HFF-Myc (cell line): ENCODE measurements at regions not wholly inside any gene's neighbourhood (a gene's known extent, or its start where the extent isn't known, plus 50 kb on each side); places are given as distances from the start of the nearest gene placed in this dataset.

Source experiments
- DNase-seq: peaks from one replicate; pipeline ENCODE4 v3.0.0-alpha.2; 2011; ENCODE audit warnings: low read depth; ENCODE audit errors: extremely low read depth
- H3K4me3 ChIP-seq: replicated peaks from 2 replicates; pipeline ENCODE4 v1.5.1; 2011; ENCODE audit warnings: low read depth, mild to moderate bottlenecking, control low read depth, low read length
- TF ChIP-seq, protein P1 (sequence below): IDR thresholded peaks from 2 replicates; pipeline ENCODE4 v1.5.1; 2012; ENCODE audit warnings: mild to moderate bottlenecking, low read depth, low read length, control low read depth; ENCODE audit errors: missing control alignments

GRCh38 chr1:36583080-36583479 is 100.4 kb upstream of the CSF3R start:
- no peak overlapping the region for H3K4me3 ChIP-seq
- DNase-seq, result no peak
- TF ChIP-seq, protein P1, sequence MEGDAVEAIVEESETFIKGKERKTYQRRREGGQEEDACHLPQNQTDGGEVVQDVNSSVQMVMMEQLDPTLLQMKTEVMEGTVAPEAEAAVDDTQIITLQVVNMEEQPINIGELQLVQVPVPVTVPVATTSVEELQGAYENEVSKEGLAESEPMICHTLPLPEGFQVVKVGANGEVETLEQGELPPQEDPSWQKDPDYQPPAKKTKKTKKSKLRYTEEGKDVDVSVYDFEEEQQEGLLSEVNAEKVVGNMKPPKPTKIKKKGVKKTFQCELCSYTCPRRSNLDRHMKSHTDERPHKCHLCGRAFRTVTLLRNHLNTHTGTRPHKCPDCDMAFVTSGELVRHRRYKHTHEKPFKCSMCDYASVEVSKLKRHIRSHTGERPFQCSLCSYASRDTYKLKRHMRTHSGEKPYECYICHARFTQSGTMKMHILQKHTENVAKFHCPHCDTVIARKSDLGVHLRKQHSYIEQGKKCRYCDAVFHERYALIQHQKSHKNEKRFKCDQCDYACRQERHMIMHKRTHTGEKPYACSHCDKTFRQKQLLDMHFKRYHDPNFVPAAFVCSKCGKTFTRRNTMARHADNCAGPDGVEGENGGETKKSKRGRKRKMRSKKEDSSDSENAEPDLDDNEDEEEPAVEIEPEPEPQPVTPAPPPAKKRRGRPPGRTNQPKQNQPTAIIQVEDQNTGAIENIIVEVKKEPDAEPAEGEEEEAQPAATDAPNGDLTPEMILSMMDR, result no peak

DNA sequence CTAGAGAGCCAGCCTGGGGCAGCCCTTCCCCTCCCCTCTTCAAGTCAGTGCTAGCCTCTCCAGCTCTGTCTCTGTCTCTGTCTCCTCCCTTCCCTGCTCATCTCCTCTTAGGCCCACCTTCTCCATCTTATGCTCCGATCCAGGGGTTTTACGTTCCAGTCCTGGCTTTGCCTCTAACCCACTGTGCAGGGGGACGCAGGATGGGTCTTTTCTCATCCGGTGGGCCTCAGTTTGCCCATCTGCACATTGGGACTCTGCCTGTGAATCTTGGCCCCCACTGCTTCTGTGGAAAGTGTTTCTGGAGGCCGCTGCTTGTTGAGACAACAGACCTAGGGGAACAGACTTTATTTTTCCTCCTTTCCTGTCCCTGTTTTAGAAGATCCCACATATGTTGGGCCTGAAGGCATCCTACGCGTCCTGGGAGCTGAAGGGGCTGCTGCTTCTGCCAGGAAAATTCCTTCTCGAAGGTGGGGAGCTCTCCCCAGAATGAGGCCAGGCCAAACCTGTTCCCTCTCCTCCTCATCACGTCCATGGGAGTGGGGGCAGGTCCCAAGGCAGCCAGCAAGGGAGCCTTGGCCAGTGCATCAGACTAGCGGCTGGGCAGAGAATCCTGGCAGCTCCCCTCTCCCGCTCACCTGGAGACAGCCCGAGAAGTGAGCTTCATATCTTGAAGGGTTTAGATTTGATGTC is 99.5 kb upstream of the CSF3R start:
- H3K4me3 ChIP-seq, result no peak overlapping the region
- no peak for DNase-seq
- TF ChIP-seq, protein P1, result no peak

DNA sequence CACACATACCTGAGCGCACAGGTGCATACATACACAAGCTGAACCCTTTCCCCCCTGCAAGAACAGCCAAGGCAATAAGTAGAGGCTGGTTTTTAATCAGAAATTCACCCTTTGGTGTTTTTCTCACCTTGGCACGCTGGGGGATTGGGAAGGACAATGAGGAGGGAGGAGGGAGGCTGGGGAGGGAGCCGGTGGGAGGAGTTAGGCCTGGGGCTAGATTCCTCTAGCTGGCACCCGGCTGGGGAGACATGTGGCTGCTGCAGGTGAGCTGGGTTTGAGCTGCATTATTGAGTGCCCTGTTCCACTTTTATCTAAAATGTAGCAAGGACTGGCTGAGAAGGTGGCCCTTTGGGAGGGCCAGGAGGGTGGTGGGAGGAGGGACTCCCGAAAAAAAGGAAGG is 97.8 kb upstream of the CSF3R start:
- TF ChIP-seq, protein P1, result no peak
- no peak overlapping the region for H3K4me3 ChIP-seq
- no peak for DNase-seq

DNA sequence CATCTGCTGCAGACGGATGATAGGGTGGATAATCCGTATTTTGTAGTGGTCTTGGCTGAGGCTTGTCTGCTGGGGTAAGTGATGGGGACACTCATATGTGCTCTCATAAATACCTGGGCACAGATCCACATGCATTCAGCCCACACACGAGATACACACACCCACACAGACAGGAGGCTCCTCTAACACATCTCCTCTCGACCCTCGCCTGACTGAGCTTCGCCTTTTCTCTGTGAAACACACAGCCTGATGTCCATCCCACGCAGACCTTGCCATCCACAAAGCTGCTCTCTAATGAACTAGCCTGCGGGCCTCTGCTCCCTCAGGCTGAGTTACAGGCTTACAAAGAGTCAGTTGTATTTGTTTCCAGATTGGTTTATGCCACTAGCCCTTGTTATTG is 96.3 kb upstream of the CSF3R start:
- H3K4me3 ChIP-seq, result no peak overlapping the region
- TF ChIP-seq, protein P1, result no peak
- no peak for DNase-seq

DNA sequence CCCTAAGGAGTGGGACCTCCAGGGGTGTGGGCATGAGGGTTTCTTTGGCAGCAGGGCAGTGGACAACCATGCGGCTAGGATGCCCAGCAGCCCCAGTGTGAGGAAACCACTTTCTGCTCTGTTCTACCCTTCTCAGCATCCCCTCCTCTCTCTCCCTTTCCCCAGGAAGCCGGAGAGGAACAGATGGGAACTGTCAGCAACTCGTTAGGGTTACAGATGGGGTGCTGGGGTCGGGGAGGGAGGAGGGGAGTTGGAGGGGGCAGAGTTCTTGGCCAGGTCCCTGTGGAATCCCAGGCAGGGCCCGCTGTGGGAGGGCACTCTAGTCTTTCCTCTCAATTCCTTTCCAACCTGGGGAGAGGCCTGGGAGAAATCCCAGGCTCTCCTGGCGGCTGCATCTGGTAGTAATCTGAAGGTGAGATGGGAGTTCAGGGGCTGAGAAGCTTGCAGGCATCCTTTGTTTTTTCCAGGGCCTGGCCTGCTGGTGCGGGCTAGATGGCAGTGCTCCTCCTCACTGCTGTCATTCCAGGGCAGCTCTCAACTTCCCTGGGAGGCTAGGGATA is 93.9 kb upstream of the CSF3R start:
- DNase-seq, result no peak
- H3K4me3 ChIP-seq, result no peak overlapping the region
- TF ChIP-seq, protein P1, result no peak

DNA sequence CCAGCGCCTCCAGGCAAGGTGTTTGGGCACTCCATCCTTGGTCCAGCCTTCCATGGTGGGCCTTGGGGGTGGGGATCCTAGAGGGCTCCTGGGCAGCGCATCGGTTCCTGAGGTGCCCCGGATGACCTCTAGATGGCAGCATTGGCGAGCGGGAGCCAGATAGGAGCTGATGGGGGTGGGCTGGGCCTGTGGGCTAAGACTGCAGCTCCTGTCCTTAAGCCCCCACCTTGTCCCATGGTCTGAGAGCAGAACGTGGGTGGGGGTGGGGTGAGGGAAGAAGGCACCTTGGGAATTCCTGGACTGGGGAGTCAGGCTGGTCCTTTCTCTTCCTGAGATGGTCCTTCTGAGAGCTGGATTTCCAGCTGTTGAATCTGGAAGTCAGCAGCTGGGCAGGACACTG is 93.4 kb upstream of the CSF3R start:
- peak; percentile 7 for DNase-seq
- H3K4me3 ChIP-seq, result no peak overlapping the region
- TF ChIP-seq, protein P1, result peak; percentile 94
